Hematopoietic multipotent progenitor cell treated with erythropoietin and hydrocortisone succinate and interleukin-3 and kit ligand, for 15 days (in vitro differentiated cells): ENCODE measurements at regions not wholly inside any gene's neighbourhood (a gene's known extent, or its start where the extent isn't known, plus 50 kb on each side); places are given as distances from the start of the nearest gene placed in this dataset.
"Not testable (repeated sequence)": the region's sequence is repeated elsewhere in the genome, so short reads cannot be mapped to it uniquely, and the experiment has no call there.

Experiments
- DNase-seq: peaks from one replicate; pipeline ENCODE4 v3.0.0-alpha.2; 2015; ENCODE audit warnings: low spot score

GRCh38 chr4:171342646-171343045, 470.6 kb upstream of the GALNTL6 start:
- no peak for DNase-seq

GRCh38 chr4:171340258-171340657, 472.9 kb upstream of the GALNTL6 start:
- no peak for DNase-seq

GRCh38 chr4:171334549-171334948, 478.7 kb upstream of the GALNTL6 start:
- no peak for DNase-seq

- no peak for DNase-seq
Measured at GRCh38 chr4:171308661-171309060, 504.5 kb upstream of the GALNTL6 start.

- not testable (repeated sequence) for DNase-seq
Measured at GRCh38 chr4:171298048-171298718, 515.0 kb upstream of the GALNTL6 start.

GRCh38 chr4:171288816-171289432, 524.3 kb upstream of the GALNTL6 start:
- no peak for DNase-seq

- DNase-seq: no peak
Measured at GRCh38 chr4:171281359-171281758, 531.8 kb upstream of the GALNTL6 start.

- DNase-seq: no peak
Measured at GRCh38 chr4:171279131-171279530, 534.1 kb upstream of the GALNTL6 start.

- no peak for DNase-seq
Measured at GRCh38 chr4:171266671-171267070, 546.5 kb upstream of the GALNTL6 start.

- no peak for DNase-seq
Measured at GRCh38 chr4:171265190-171265818, 547.9 kb upstream of the GALNTL6 start.

- no peak for DNase-seq
Measured at GRCh38 chr4:171256223-171256622, 557.0 kb upstream of the GALNTL6 start.

- DNase-seq: no peak
Measured at GRCh38 chr4:171246948-171247347, 566.3 kb upstream of the GALNTL6 start.

GRCh38 chr4:171242831-171243230, 570.4 kb upstream of the GALNTL6 start:
- no peak for DNase-seq

GRCh38 chr4:171239196-171239595, 574.0 kb upstream of the GALNTL6 start:
- no peak for DNase-seq

GRCh38 chr4:171235521-171235920, 577.7 kb upstream of the GALNTL6 start:
- DNase-seq: no peak

GRCh38 chr4:171229354-171229753, 583.9 kb upstream of the GALNTL6 start:
- DNase-seq: not testable (repeated sequence)

- no peak for DNase-seq
Measured at GRCh38 chr4:171221181-171221580, 592.0 kb upstream of the GALNTL6 start.

GRCh38 chr4:171203425-171203824, 609.8 kb upstream of the GALNTL6 start:
- DNase-seq: no peak

GRCh38 chr4:171202908-171203307, 610.3 kb upstream of the GALNTL6 start:
- no peak for DNase-seq

GRCh38 chr4:171186700-171187099, 626.5 kb upstream of the GALNTL6 start:
- DNase-seq: no peak

- no peak for DNase-seq
Measured at GRCh38 chr4:171181090-171181489, 632.1 kb upstream of the GALNTL6 start.

- DNase-seq: no peak
Measured at GRCh38 chr4:171170671-171171070, 642.5 kb upstream of the GALNTL6 start.

GRCh38 chr4:171169396-171169795, 643.8 kb upstream of the GALNTL6 start:
- DNase-seq: no peak
